HG03342 (cell line): ENCODE measurements at regions not wholly inside any gene's neighbourhood (a gene's known extent, or its start where the extent isn't known, plus 50 kb on each side); places are given as distances from the start of the nearest gene placed in this dataset.

Source experiments
- ATAC-seq: cut with Tn5 transposase; IDR thresholded peaks from one replicate; pipeline ENCODE4 v1.9.1; 2021; ENCODE audit warnings: mild to moderate bottlenecking, moderate library complexity; ENCODE audit not compliant: unreplicated experiment

DNA sequence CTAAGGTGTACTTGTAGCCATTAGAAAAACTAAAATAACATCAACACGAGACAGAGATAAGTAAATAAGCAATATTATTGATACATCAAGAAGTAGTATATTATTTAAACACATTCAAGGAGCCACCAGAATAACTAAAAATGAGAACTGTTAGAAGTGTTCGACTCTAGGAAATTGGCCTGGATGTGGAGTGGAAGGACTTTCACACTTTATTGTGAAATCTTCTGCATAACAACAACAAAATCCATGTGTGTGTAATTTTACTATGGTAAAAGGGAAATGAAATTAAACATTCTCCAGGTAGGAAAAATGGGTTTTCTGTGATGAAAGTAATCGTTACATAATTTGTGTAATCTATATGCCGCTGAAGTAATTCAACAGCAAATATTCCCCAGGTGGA, 96.3 kb upstream of the RNF152 start:
- ATAC-seq, result no peak

DNA sequence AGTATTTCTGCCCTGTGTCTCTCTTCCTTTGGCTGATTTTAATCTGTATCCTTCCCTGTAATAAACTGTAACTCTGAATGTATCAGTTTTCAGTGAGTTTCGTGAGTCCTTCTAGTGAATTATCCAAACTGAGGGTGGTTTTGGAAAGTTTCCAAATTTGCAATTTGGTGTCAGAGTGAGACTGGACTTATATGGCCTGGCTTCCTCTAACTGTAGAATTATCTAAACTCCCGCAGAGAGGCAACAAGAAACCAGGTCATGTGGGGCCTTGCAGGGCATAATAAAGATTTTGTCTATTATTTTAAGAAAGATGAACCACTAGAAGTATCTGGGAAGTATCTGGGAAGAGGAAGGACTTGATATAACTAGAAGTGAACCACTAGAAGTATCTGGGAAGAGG, 95.3 kb upstream of the RNF152 start:
- no peak for ATAC-seq

DNA sequence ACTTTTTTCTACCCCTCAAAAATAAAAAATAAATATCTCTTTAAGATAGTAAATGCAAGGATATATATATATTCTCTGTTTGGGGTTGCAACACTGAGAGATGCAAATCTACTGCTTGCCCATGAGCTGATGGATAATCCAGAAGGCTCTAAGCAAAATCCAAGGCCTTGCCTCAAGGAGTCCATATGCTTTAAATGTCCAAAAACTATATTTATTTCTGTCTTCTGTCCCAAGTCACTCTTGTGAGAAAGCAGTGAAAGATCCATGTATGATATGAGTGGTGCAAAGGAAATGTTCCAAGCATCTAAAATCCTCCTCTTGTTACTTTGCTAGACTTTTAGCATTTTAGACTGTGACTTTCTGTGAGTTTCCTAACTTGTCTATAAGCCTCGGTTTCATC, 92.9 kb upstream of the RNF152 start:
- no peak for ATAC-seq

DNA sequence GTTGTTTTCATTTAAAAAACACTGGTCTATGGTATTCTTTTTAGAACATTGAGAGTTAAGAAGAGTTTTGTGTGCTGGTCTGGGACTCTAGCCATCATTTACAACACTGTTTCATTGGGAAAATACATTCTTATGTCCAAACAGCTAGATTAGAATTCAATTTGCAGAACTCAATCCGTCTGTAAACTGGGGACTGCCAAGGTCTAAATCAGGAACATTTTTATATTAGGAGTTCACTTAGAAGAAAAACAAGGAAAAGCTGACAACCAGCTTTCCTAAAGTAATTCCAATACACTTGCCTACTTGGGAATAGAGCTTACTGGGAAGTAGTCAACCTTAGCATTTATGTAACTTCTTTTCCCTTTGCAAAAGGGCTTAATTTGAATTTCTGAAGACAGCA, 91.5 kb upstream of the RNF152 start:
- no peak for ATAC-seq

DNA sequence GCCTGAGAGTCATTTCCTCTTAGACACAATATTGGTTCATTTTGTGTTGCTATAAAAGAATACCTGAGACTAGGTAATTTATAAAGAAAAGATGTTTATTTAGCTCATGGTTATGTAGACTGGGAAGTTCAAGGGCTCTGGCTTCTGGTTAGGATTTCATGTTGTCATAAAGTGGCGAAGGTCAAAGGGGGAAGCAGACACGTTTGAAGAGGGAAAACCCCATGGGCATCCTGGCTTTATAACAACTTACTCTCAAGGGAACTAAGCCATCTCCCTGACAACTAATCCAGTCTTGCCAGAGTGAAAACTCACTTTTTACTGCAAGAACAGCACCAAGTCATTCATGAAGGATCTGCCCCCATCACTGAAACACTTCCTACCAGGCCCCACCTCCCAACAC, 89.7 kb upstream of the RNF152 start:
- ATAC-seq, result no peak

DNA sequence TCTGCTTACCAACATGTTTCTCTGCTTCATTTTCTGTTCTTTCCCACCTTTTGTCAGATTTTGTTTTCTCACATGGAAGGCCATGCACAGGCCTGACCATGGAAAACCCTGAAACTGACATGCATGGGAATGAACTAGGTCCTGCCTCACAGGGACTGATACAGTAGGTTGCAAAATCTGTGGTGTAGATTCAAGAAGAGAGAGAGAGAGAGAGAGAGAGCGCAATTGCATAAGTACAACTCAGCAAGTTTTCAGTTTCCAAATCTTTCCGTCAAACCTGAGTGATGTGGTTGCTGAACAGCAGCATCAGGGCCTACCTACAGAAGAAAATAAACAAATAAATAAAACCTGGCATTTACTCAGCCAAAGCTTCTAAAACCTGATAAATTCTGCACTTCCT, 87.5 kb upstream of the RNF152 start:
- ATAC-seq, result no peak

DNA sequence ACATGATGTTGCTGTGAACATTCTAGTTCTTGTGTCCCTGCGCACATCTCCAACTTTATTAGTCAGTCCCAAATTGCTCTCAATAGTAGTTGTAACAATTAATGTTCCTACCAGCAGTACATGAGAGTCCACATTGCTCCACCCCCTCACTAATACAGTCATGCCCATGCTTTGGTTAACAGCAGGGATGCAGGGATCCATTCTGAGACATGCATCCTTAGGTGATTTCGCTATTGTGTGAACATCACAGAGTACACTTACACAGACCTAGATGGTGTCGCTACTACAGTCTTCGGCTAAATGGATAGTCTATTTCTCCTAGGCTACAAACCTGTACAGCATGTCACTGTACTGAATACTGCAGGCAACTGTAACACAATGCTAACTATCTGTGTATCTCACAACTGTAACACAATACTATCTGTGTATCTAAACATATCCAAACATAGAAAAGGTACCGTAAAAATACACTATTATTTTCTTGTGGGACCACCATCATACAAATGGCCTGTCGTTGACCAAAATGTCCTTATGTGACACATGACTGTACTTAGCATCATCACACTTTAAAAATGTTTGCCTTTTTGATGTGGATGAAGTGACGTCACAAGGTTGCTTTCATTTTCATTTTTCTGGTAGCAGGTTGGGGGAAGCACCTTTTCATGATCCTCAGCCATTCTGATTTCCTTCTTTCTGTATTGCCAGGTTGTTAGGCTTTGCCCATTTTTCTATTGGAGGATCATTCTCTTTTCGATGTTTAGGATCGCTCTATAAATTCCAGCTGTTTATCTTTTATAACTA, 82.9 kb upstream of the RNF152 start:
- peak; percentile 50 for ATAC-seq

DNA sequence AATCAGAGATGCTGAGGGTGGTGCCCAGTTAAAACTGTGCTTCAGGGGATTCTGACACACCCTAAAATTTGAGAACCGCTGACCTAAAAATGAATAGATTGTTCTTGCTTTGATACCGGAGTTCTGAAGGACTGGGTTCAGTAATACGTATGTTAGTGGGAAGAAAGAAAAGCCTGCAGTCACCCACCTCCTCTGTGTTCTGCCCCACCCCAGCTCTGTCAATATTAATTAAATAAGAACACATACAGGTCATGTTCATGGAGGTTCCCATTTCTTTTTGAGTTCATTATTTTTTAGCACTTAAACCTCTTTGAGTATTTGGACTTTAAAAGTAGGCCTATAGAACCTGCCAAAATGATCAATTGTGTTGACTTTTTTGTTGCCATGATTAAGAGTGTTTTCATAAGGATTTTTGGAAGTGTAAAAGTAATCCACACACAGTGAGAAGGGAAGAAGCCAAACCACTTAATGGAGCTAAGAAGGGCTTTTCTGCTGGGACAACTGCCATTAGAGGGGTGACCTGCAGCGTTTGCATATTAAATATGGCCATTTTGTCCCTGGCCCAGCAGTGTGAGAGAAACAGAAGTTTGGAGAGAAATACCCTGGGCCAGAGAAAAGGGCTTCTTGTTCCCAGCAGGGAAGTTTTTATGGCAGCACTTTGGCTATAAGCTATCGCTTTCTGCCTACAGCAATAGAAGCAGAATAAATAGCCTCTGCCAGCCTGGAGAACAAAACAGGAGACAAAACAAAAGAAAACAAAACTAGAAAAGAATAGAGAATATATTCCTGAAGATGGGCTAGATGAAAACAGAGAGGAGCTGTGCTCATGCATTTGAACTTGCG, 80.7 kb upstream of the RNF152 start:
- no peak for ATAC-seq

DNA sequence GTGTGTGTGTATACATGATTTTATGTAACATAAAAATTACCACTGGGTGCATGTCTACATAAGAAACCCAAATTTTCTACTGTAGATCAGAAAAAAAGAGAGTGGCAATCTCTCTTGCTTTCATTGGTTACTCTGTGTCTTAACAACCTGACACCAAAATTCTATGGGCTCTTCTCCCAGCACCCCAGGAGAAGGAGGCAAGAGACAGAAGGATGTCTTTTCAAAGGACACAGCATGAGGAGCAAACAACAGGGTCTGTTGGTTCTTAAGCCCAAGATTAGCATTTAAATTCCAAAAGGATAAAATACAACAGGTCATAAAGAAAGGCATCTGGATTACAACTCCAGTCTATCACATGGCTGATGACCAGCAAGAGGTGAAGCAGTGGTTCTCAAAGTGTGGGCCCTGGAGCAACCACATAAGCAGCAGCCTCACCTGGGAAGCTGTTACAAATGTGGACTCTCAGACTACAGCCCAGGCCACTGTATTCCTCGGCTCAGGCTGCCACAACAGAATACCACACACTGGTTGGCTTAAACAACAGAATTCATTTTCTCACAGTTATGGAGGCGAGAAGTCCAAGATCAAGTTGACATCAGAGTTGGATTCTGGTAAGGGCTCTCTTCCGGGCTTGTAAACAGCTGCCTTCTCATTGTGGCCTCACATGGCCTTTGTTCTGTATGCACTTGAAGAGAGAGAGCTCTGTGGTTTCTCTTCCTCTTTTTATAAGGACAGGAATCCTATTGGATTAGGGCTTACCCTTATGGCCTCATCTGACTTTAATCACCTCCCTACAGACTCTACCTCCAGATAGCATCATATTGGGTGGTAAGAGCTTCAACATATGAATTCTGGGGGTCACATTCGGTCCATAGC, 79.8 kb upstream of the RNF152 start:
- ATAC-seq, result peak; percentile 94

DNA sequence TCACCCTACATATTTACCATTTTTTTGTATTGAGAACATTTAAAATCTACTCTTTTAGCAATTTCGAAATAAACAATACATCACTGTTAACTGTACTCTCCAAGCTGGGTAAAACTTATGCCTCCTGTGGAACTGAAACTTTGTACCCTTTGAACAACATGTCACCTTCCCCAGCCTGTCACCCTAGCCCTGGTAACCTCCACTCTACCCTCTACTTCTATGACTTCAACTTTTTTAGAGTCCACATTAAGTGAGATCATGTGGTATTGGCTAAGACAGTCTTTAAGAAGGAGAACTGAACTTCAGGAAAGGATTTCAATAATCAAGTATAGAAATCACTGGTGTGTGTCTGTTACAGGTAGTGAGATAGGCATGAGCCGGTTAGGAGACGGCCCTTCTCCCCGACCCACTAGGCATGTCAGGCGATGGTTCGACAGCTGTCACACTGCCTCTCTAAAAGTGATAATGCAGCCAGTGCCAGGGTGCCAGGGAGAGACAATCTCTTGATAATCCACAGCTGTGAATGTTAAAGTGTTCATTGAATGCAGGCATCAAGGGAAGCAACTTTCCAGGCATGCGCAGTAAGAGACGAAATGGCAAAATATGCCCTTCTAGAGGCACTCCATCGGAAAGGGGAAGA, 74.6 kb upstream of the RNF152 start:
- ATAC-seq, result no peak

DNA sequence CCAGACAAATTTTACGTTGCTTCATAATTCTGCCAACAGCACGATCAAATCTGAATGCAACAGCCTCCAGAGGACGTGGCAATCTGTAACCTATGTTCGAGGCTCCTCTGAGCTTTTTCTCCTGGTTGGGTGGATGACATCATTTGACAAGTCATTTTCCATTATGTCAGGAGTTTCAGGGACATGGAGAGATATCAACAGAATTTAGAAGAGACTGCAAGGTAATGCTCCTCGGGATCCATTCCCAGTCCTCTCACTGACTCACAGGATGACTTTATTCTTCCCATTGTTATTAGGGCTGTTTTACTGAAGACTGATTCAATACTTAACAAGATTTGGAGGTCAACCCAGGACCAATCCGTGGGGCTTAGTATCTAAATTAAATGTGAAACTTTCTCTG, 72.5 kb upstream of the RNF152 start:
- no peak for ATAC-seq

DNA sequence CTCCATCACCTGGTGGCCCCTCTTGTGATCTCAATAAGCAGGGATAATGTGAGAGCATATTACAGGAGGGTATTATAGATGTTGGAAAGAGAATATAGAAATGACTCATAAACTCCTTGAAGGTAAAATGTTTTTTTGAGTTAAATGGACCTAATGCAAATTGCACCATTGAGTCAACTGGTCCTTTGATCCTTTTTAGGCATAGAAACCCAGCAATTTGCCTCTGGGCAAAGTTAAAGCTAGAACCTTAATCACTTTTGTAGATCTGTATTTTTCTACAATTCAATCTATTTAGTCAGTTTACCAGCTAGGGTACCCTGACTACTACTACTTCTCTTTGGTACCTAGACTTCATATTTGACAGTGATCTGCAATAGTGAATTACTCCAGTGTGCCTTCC, 71.8 kb upstream of the RNF152 start:
- ATAC-seq, result no peak

DNA sequence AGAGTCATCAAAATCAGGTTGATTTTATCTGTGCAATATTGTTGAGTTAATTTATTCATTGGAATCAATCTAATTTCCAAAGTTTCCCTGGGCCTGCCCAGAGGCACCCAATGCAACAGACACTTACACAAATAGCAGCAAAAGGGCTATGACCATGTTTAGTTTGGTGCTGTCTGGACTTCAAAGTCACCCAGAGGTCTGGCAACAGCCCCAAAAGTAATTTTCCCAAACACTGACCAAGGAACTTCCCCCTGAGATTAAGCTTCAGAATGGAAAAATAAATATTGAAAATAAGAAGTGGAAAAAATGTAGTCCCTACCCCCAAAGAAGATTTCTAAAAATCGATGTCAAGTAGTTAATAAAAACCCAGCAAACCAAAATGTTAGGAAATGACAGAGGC, 70.9 kb upstream of the RNF152 start:
- no peak for ATAC-seq

DNA sequence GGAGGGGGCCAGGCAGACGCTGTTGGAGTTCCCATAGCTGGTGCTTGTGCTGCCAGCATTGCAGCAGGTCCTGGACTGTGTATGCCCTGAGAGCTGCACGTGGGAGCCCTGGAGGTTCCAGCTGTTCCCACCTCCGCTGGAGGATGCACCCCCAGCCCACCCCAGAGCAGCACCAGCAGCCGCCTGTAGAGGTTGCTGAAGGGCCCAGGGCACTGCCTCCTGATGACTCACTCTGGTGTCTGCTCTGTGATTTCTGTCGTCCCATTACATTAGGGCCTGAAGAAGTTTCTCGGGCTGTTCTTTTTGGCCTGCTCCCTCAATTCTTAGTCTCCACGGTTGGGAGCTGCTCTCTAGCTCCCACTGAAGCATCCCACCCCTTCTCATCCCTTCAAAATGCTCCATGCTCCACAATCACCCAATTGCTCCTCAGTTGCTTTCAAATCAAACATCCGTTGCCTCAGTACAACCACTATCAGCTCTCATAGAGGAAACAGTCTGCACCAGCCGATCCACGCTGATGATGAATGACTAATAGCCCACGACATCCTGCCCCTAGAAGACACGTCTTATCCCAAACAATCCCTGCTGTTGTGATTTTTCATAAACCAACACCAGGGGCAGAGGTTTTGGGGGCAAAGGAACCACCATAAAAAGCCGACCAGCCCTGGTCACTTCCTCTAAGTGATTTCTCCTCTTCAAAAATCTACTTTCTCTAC, 65.2 kb upstream of the RNF152 start:
- ATAC-seq, result no peak

DNA sequence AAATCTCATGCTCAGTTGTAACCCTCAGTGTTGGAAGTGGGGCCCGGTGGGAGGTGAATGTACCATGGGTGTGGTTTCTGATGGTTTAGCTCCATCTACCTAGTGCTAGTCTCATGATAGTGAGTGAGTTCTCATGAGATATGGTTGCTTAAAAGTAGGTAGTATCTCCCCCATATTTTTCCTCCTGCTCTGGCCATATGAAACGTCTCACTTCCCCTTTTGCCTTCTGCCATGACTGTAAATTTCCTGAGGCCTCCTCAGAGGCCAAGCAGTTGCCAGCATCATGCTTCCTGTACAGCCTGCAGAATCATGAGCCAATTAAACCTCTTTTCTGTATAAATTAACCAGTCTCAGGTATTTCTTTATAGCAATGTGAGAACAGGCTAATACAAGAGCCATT, 62.8 kb upstream of the RNF152 start:
- ATAC-seq, result peak; percentile 45

DNA sequence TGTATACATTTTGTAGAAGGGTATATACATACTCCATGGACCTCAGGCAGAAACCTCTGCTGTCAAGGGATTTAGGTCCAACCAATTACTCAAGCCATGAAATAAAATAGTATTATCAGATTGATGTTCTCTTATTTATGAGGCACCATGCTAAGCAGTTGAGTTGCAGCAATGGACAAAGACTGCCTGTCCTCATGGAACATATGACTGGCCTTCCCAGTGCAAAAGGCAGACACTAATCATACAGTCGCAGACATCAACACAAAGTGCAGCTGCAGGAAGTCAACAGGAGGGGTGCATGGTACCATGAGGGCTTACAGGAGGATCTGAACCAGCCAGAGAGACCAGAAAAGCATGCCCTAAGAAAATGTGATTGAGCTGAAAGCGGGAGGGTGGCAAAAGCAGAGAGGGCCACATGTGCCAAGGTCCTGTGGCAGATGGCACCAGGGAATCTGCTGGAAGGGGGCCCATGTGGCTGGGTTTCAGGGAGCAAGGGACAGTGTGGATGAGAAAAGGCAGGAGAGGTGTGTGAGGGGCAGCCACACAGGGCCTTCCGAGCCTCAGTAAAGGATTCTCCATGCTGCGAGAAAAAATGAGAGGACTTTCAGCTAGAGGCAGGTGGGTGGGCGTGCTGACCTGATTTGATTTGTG, 61.4 kb upstream of the RNF152 start:
- ATAC-seq, result no peak

DNA sequence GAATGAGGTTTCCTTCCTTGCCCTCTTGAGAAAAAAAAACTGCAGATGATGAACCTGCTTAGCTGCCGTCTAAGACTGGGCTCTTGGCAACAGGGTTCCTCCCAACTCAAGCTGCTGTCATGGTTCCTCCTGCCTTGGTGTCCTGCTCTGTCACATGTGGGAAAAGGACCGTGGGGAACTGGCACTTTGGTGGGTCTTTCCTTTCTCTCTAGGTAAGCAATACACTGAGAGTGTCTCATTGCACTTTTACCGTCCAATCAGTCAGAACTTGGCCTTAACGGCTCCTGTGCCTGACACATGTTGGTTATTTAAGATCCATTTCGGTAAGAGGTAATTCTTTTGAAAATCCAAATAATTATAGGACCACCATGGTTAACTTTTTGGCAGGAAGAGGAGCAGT, 60.8 kb upstream of the RNF152 start:
- no peak for ATAC-seq

DNA sequence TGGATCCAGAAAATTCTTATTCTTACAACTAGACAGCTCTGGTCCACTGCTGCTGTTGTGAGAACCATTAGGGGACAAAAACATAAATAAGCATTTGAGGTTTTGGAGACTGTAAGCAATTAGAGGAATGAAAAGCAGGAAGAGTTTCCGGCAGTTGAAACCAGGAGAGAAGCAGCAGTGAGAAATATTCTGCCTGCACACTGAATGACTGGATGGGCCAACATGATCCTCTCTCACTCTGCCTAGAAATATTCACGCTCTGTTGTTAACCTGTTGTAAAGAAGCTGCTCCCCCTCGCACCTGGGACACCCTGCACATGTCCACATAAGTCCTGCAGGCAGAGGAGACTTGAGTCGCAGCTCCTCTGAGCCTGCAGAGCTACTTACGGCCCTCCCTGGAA, 60.4 kb upstream of the RNF152 start:
- no peak for ATAC-seq

DNA sequence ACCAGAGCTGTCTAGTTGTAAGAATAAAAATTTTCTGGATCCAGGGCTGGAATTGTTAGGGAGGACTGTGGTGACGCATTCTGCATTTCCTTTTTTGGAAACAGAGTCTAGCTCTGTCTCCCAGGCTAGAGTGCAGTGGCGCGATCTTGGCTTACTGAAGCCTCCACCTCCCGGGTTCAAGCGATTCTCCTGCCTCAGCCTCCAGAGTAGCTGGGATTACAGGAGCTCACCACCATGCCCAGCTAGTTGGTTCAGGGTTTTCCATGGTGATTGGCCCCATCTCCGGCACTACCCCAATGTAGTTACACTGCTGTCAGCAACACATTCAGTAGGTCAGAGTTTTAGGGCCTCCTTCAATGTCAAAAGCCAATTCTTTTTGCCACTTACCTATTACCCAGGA, 58.6 kb upstream of the RNF152 start:
- ATAC-seq, result no peak

DNA sequence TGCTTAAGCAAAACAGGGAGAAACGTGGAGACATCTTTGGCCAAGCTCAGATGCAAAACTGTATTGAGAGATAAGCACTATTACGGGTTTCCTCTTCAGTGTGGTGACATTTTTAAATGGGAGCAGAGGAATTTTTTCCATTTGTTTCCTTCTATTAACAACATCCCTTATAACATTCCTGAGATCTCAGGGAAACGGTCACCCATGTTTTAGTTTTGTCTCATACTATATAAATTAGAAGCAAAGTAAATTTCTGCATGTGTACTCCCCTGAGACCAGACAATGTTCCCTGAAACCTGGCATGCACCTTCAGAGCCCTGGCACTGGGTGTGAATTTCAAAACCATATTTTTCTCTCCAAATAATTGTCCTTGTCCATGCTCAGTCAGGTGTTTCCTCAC, 57.6 kb upstream of the RNF152 start:
- ATAC-seq, result no peak
